ENCODE measurements at regions not wholly inside any gene's neighbourhood (a gene's known extent, or its start where the extent isn't known, plus 50 kb on each side); places are given as distances from the start of the nearest gene placed in this dataset.
A peak's percentile ranks its signal among the peaks of the same experiment; 100 is the strongest.

DNA sequence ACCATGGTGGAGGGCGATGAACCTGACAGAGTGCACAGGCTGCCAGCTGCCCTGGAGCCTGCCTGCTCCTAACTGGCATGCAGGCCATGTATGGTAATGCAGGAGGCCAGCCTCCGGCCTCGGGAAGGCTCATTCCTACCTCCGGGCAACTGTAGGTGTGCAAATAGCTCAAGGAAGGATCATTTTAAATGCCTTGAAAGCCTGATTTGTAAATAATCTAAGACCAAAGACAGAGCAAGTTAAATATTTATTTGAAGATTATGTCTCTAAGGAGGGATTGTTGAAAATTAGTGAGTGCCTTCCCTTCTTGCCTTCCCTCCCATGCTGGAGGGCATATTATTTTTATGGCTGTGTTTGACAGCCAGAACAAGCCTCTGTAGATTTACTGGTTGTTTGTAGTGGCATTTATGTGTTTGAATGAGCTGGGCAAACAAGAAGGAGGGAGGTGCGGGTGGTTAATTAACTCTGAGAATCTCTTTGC lies 285.7 kb upstream of the TUT7 start:
- ATAC-seq: peak; percentile 50
- TF ChIP-seq ZFP3 (CRISPR knock-in tag; IDR thresholded peaks at IDR 0.05) (no peak), TOX (CRISPR knock-in tag; IDR thresholded peaks at IDR 0.05; ENCODE audit: borderline replicate concordance) (no peak)

DNA sequence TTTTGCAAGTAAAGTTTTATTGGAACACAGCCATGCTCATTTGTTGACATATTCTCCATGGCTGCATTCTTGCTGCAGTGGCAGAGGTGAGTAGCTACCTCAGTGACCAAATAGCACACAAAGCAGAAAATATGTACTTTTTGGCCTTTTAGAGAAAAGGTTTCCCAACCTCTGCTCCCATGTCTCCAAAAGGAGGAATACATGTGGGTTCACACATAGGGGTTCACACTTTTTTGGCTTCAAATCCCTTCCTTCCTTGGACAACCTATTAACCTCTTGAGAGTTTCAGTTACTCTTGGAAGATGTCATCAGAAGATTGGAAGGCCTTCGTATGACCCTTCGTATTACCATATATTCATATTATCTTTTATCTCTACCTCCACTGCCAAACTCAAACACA lies 285.1 kb upstream of the TUT7 start:
- ATAC-seq: no peak
- no peak for TF ChIP-seq ZFP30 (CRISPR knock-in tag; IDR thresholded peaks at IDR 0.05)
- TF ChIP-seq ZNF70 (CRISPR knock-in tag; IDR thresholded peaks at IDR 0.05): no peak

DNA sequence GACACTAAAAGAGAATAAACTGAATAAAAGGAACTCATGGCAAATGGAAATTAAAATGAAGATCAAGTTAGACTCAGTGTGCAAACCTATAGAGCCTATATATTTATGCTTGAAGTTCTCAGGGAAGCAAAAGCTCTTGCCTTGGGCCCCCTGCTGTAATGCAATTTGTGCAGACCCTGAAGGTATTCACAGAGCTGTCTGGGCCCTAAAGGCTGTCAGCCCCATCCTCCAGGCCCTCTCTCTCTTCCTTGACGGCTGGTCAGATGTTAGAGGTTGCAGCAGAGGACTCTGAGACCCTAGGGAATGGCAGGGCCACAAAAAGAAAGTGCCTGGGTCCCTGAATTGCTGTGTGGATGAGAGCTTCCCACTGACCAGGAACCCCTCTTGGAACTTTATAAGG lies 283.9 kb upstream of the TUT7 start:
- ATAC-seq: no peak
- TF ChIP-seq SNAI2 (CRISPR knock-in tag; IDR thresholded peaks at IDR 0.05) (no peak), ISL1 (CRISPR knock-in tag; IDR thresholded peaks at IDR 0.05) (no peak), ZNF565 (CRISPR knock-in tag; conservative IDR thresholded peaks at IDR 0.05; ENCODE audit: low read depth) (no peak), TCF4 (CRISPR knock-in tag; IDR thresholded peaks at IDR 0.05; ENCODE audit: borderline replicate concordance) (no peak), BACH2 (CRISPR knock-in tag; IDR thresholded peaks at IDR 0.05; ENCODE audit: borderline replicate concordance) (no peak), ZNF70 (CRISPR knock-in tag; IDR thresholded peaks at IDR 0.05) (no peak), OSR1 (CRISPR knock-in tag; IDR thresholded peaks at IDR 0.05) (no peak)
- TF ChIP-seq, protein P1, sequence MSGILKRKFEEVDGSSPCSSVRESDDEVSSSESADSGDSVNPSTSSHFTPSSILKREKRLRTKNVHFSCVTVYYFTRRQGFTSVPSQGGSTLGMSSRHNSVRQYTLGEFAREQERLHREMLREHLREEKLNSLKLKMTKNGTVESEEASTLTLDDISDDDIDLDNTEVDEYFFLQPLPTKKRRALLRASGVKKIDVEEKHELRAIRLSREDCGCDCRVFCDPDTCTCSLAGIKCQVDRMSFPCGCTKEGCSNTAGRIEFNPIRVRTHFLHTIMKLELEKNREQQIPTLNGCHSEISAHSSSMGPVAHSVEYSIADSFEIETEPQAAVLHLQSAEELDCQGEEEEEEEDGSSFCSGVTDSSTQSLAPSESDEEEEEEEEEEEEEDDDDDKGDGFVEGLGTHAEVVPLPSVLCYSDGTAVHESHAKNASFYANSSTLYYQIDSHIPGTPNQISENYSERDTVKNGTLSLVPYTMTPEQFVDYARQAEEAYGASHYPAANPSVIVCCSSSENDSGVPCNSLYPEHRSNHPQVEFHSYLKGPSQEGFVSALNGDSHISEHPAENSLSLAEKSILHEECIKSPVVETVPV (CRISPR knock-in tag; IDR thresholded peaks at IDR 0.05): no peak
- TF ChIP-seq, protein P2, sequence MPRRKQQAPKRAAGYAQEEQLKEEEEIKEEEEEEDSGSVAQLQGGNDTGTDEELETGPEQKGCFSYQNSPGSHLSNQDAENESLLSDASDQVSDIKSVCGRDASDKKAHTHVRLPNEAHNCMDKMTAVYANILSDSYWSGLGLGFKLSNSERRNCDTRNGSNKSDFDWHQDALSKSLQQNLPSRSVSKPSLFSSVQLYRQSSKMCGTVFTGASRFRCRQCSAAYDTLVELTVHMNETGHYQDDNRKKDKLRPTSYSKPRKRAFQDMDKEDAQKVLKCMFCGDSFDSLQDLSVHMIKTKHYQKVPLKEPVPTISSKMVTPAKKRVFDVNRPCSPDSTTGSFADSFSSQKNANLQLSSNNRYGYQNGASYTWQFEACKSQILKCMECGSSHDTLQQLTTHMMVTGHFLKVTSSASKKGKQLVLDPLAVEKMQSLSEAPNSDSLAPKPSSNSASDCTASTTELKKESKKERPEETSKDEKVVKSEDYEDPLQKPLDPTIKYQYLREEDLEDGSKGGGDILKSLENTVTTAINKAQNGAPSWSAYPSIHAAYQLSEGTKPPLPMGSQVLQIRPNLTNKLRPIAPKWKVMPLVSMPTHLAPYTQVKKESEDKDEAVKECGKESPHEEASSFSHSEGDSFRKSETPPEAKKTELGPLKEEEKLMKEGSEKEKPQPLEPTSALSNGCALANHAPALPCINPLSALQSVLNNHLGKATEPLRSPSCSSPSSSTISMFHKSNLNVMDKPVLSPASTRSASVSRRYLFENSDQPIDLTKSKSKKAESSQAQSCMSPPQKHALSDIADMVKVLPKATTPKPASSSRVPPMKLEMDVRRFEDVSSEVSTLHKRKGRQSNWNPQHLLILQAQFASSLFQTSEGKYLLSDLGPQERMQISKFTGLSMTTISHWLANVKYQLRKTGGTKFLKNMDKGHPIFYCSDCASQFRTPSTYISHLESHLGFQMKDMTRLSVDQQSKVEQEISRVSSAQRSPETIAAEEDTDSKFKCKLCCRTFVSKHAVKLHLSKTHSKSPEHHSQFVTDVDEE (CRISPR knock-in tag; IDR thresholded peaks at IDR 0.05): no peak

DNA sequence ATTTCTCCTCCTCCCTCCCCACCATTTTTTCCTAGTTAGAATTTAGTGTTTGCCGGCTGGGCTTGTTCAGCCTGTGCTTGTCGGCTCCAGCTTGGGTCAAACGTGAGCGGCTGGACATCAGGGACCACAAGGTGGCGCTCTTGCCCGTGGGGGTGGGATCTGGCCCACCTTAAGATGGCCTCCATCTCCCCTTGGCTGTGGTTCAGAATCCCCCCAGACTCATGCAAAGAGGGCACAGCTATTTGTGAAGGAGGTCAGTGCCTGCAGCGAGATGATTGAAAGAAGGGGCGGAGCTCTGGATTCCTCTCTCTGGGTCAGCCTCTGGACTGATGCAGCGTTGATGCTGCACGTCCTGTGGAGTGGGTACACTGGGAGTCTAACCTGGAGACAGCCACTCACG lies 283.3 kb upstream of the TUT7 start:
- TF ChIP-seq GLIS3 (CRISPR knock-in tag; IDR thresholded peaks at IDR 0.05): no peak
- no peak for TF ChIP-seq ZNF70 (CRISPR knock-in tag; IDR thresholded peaks at IDR 0.05)
- no peak for TF ChIP-seq OSR1 (CRISPR knock-in tag; IDR thresholded peaks at IDR 0.05)
- TF ChIP-seq, protein P2 (CRISPR knock-in tag; IDR thresholded peaks at IDR 0.05): no peak
- TF ChIP-seq BACH2 (CRISPR knock-in tag; IDR thresholded peaks at IDR 0.05; ENCODE audit: borderline replicate concordance): no peak
- TF ChIP-seq ZC3H10 (CRISPR knock-in tag; IDR thresholded peaks at IDR 0.05): no peak
- TF ChIP-seq ZFP3 (CRISPR knock-in tag; IDR thresholded peaks at IDR 0.05): no peak
- TF ChIP-seq PPARA (CRISPR knock-in tag; IDR thresholded peaks at IDR 0.05; ENCODE audit: borderline replicate concordance): no peak
- TF ChIP-seq CSDC2 (CRISPR knock-in tag; IDR thresholded peaks at IDR 0.05): no peak
- TF ChIP-seq ZNF8 (CRISPR knock-in tag; IDR thresholded peaks at IDR 0.05): no peak
- TF ChIP-seq, protein P3, sequence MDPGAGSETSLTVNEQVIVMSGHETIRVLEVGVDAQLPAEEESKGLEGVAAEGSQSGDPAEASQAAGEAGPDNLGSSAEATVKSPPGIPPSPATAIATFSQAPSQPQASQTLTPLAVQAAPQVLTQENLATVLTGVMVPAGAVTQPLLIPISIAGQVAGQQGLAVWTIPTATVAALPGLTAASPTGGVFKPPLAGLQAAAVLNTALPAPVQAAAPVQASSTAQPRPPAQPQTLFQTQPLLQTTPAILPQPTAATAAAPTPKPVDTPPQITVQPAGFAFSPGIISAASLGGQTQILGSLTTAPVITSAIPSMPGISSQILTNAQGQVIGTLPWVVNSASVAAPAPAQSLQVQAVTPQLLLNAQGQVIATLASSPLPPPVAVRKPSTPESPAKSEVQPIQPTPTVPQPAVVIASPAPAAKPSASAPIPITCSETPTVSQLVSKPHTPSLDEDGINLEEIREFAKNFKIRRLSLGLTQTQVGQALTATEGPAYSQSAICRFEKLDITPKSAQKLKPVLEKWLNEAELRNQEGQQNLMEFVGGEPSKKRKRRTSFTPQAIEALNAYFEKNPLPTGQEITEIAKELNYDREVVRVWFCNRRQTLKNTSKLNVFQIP (CRISPR knock-in tag; IDR thresholded peaks at IDR 0.05; ENCODE audit: borderline replicate concordance, low read depth): no peak
- no peak for TF ChIP-seq RARB (CRISPR knock-in tag; IDR thresholded peaks at IDR 0.05)
- no peak for TF ChIP-seq SNAI2 (CRISPR knock-in tag; IDR thresholded peaks at IDR 0.05)
- TF ChIP-seq, protein P1 (CRISPR knock-in tag; IDR thresholded peaks at IDR 0.05): no peak
- TF ChIP-seq TCF4 (CRISPR knock-in tag; IDR thresholded peaks at IDR 0.05; ENCODE audit: borderline replicate concordance): no peak
- TF ChIP-seq ZNF565 (CRISPR knock-in tag; conservative IDR thresholded peaks at IDR 0.05; ENCODE audit: low read depth): no peak
- TF ChIP-seq, protein P4, sequence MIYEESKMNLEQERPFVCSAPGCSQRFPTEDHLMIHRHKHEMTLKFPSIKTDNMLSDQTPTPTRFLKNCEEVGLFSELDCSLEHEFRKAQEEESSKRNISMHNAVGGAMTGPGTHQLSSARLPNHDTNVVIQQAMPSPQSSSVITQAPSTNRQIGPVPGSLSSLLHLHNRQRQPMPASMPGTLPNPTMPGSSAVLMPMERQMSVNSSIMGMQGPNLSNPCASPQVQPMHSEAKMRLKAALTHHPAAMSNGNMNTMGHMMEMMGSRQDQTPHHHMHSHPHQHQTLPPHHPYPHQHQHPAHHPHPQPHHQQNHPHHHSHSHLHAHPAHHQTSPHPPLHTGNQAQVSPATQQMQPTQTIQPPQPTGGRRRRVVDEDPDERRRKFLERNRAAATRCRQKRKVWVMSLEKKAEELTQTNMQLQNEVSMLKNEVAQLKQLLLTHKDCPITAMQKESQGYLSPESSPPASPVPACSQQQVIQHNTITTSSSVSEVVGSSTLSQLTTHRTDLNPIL (CRISPR knock-in tag; IDR thresholded peaks at IDR 0.05; ENCODE audit: low read depth): no peak
- peak; percentile 77; the same call in 2 of the 3 replicates for ATAC-seq
